CMK (cell line): ENCODE measurements at regions not wholly inside any gene's neighbourhood (a gene's known extent, or its start where the extent isn't known, plus 50 kb on each side); places are given as distances from the start of the nearest gene placed in this dataset.
A peak's percentile ranks its signal among the peaks of the same experiment; 100 is the strongest.
"Not testable (repeated sequence)": the region's sequence is repeated elsewhere in the genome, so short reads cannot be mapped to it uniquely, and the experiment has no call there.

Source experiments
- DNase-seq: peaks from one replicate; pipeline ENCODE4 v3.0.0-alpha.2; 2010; ENCODE audit warnings: low read depth

GRCh38 chr10:30763918-30764317, 134.4 kb upstream of the LYZL2 start:
- DNase-seq, result no peak

- no peak for DNase-seq
These were observed 133.1 kb upstream of the LYZL2 start for GRCh38 chr10:30762620-30763019.

GRCh38 chr10:30759423-30759822, 129.9 kb upstream of the LYZL2 start:
- no peak for DNase-seq

GRCh38 chr10:30758338-30758737, 128.8 kb upstream of the LYZL2 start:
- no peak for DNase-seq

GRCh38 chr10:30756896-30757295, 127.3 kb upstream of the LYZL2 start:
- DNase-seq, result no peak

GRCh38 chr10:30756151-30756550, 126.6 kb upstream of the LYZL2 start:
- no peak for DNase-seq

GRCh38 chr10:30755441-30755953, 125.9 kb upstream of the LYZL2 start:
- no peak for DNase-seq

GRCh38 chr10:30752481-30752881, 122.9 kb upstream of the LYZL2 start:
- DNase-seq, result peak; percentile 88

- no peak for DNase-seq
These were observed 122.3 kb upstream of the LYZL2 start for GRCh38 chr10:30751678-30752331.

GRCh38 chr10:30750971-30751677, 121.6 kb upstream of the LYZL2 start:
- DNase-seq, result peak; percentile 37

GRCh38 chr10:30749385-30749784, 119.8 kb upstream of the LYZL2 start:
- DNase-seq, result no peak

GRCh38 chr10:30748152-30748973, 118.8 kb upstream of the LYZL2 start:
- no peak for DNase-seq

- no peak for DNase-seq
These were observed 118.1 kb upstream of the LYZL2 start for GRCh38 chr10:30747633-30748032.

GRCh38 chr10:30745953-30746352, 116.4 kb upstream of the LYZL2 start:
- no peak for DNase-seq

GRCh38 chr10:30744106-30744505, 114.6 kb upstream of the LYZL2 start:
- no peak for DNase-seq

GRCh38 chr10:30743586-30743985, 114.0 kb upstream of the LYZL2 start:
- no peak for DNase-seq

GRCh38 chr10:30742471-30742870, 112.9 kb upstream of the LYZL2 start:
- DNase-seq, result no peak

- DNase-seq, result not testable (repeated sequence)
These were observed 111.2 kb upstream of the LYZL2 start for GRCh38 chr10:30740774-30741173.

GRCh38 chr10:30738416-30738815, 108.9 kb upstream of the LYZL2 start:
- DNase-seq, result no peak

- DNase-seq, result no peak
These were observed 108.4 kb upstream of the LYZL2 start for GRCh38 chr10:30737931-30738391.

GRCh38 chr10:30736685-30737232, 107.2 kb upstream of the LYZL2 start:
- no peak for DNase-seq

- DNase-seq, result no peak
These were observed 105.3 kb upstream of the LYZL2 start for GRCh38 chr10:30734901-30735300.
